HG03175 (cell line): ENCODE measurements at regions not wholly inside any gene's neighbourhood (a gene's known extent, or its start where the extent isn't known, plus 50 kb on each side); places are given as distances from the start of the nearest gene placed in this dataset.

Experiments used
- ATAC-seq: cut with Tn5 transposase; IDR thresholded peaks from one replicate; pipeline ENCODE4 v1.9.1; 2021; ENCODE audit warnings: mild to moderate bottlenecking, moderate library complexity; ENCODE audit not compliant: unreplicated experiment

DNA sequence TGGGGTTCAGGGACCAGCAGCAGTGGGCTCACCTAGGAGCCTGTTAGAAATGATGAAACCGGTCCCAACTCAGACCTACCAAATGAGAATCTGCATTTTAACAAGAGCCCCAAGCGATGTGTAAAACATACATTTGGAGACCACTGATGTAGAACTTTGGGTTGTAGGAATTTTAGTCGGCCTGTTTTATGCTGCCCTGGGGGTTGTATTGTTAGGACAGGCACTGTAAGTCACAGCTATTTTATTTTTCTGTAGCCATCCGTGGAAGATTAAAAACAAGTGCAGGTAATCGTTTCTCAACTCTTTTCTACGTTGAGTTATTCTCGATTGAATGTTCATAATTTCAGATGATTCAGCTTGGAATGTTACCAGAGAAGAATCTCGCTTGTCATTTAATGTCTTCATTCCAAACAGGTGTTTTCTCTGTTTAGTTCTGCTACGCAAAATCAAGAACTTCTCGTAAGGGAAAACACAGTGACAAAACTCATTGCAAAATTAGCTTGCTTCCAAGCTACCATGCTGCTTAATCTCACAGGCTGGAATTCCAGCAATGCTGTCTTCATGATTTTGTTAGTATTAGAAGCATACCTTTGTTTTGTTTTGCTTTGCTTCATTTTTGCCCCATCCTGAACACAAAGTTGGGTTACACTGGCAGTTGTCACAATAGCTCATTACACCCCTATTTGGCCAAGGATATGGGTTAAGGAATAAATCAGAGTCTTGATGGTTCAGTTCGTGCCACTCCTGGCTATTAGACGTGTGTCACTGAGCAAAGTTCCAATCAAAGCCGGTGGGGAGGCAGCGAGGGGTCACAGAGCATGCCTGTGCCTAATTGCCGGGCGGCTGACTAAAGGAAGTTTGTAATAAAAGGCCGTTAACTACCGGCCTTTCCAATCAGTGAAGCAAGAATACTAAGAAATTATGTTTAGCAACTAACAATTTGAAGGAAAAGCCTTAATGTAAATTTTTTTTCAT, 676.9 kb downstream of the GATA3 start:
- ATAC-seq, result no peak

DNA sequence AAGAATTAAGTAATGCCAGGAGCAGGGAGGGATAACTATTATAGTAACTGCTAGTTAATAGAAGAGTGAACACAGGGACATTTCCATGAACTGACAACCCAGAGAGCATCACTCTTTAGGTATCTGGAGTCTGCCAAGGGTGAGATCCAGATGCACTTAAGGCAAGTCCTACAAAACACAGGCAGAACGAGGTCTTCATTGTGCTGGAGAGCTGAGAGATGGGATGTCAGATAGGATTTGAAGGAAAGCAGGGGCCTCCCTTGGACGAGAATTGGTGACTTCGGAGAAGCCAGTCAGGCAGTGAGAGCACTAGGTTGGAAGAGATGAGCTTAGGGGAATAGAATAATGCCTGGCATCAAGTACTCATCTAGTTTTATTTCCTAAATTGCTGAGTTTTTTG, 684.5 kb downstream of the GATA3 start:
- no peak for ATAC-seq

DNA sequence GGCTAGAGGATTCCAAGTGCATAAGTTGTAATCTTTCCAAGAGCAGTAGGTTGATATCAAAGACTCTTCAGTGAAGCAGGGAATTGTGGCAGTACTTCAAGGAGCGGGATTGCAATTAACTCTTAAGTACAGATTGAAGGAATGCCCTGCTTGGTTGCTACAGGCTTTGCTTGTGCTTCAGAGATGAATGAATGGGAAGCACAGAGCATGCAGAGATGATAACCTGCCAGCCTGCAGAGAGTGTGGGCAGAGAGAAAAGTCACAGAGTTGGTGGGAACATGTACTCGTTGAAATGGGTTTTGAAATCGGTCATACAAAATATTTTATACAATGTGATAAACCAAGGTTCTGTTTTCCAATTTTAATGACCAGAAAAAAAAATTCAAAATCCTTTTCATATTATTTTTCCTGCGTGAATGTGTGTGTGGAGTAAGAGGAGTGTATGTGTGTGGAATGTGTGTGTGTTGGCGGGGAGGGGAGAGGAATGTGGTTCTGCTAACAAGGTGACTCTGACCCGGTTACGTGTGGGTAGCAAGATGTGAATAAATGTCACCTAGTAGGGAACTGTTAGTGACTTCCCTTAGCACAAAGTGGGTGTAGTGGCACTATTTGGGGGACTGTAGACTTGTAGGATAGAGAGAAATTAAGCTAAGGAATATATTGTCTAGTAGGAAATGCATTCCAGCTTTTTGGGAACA, 697.8 kb downstream of the GATA3 start:
- ATAC-seq, result no peak

DNA sequence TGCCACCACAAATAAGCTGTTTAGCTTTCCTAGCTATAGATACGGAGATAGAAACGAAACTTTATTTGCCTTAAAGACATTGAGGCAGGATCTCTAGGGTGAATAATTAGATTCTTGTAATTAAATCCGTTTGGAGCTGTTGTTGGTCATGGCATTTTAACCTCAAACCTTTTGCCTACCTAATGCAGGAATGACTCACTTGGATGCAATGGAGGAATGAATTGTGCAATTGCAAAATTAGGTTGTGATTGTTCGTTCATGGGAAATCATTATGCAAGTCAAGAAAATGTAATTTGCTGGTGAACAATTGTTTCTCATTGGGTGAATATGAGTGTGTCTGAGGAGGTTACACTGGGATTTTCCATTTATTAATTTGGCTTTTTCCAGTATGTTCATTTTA, 703.5 kb downstream of the GATA3 start:
- ATAC-seq, result no peak

DNA sequence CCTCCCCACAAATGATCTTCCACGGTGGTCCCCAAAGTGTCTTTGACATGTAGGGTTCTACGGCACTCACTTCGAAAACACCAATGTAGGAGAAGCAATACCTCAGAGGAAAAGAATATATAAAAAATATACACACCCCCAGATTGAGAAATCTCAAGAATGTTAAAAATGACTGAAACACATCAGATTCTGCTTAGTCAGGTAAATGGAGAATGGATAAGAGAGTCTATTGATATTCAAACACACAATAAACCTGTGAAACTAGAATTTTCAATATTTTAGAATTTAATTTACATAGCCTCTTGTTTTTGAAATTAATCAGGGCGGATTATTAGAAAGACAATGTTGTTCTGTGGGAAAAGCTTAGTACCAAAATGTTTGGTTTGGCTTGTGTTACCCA, 712.4 kb downstream of the GATA3 start:
- ATAC-seq, result no peak

DNA sequence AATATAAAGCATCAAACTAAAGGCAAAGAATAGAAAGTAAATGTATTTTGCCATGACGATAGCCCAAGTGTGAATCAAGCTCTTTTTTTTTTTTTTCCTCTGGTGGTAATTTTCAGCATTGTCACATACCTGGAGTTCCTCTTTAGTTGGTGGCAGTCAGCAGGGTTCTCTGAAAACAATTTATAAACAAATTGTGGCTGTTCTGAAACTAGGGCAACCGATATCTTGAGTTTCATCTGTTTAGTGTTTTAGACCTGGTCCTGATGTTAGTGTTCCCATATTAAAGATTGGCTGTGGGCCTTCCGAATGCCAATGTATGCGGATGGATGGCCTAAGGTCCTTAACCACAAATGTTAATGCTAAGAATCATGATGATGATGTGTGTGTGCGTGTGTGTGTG, 713.1 kb downstream of the GATA3 start:
- ATAC-seq, result no peak

DNA sequence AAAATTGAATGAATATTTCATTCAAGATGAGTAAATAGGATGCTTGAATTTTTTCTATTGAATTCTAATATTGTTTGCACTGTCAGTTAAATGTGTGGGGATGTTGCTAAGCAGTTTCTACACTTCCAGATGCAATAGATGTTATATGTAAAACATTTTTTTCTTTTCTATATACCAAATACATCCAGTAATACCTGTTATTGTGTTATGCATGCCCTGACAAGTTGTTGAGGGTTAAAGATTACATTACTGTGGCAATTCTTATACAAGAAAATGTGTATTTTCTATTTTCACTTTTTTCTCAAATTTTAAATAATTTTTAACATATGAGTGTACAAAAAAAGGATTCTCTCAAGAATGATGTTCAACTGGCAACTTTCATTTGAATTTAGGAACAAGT, 713.9 kb downstream of the GATA3 start:
- no peak for ATAC-seq

DNA sequence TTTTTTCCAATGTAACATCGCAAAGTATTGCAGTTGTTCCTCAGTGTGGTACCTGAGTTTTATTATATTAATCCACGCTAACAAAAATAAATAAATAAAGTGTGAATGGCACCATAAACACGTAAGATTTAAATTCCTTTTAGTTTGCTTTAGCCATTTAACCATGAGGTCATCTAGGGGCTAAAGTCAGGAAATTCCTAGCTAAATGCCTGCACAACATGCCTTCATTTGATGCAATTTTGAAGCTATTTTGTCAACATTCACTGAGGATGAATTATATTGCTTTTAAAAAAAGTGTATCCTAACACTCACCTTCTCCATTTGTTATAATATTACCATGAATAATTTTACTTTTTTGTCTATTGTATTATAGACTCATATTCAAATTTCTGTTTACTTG, 714.4 kb downstream of the GATA3 start:
- no peak for ATAC-seq

DNA sequence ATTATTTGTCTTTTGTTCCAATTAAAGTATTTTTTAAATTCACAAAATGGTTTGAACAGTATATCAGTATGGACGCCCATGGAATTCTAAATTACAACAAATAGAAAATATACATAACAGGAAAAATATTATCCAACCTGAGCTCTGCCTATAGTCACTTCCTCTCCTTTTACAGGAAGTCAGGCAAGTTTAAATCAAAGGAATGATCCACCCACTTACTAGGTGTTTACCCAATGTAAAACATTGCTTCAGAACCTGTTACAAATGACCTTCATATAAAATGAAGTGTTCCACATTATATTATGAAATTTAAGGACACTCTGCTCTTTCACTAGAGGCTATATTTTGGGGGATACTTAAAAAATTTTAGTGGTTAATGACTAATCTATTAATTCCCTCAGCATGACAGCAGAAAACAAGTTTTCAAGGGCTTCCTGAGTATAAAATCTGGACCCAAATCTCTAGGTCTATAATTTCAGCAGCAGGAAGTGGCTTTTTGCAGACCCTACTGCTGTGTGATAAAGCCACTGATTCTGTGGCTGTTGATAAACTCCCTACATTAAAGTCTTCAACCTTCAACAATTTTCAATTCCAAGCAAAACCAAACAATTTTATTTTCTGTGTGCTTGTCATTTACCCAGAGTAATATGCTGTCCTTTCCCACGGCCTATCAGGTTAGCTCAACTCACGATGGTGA, 722.6 kb downstream of the GATA3 start:
- ATAC-seq, result no peak

DNA sequence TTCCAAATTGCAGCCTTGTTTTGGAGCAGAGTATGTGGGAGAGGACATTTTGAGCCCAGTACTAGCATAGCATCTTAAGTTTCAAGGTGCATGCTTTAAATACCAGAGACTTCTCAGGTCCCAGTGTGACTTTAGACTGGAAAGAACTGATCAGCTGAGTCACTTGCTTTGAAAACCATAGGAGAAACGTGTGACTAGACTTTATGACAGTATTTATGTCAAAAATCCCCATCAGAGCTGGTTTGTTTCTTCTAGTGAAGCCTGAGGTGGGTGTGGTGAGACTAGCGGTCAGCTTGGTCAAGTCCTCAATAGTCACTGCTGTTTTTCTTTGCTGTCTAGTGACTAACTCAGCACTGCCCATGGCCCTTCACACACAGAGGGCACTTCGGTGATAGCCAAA, 724.2 kb downstream of the GATA3 start:
- ATAC-seq, result no peak

DNA sequence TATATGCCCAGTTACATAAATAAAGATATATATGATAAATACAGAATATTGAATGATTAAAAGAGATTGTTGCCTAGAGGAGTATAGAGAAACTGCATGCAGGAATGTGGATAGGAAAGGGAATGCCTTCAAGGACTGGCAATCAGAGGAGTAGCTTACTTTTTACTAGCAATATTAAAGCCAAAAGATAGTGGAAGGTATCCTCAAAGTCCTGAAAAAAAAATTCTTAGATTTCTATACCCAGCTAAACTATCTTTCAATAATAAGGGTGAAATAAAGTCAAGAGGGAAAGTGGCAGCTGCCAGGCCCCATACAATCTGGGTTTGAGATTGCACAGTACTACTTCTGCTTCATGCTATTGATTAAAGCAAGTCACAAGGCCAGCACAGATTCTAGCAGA, 733.2 kb downstream of the GATA3 start:
- no peak for ATAC-seq

DNA sequence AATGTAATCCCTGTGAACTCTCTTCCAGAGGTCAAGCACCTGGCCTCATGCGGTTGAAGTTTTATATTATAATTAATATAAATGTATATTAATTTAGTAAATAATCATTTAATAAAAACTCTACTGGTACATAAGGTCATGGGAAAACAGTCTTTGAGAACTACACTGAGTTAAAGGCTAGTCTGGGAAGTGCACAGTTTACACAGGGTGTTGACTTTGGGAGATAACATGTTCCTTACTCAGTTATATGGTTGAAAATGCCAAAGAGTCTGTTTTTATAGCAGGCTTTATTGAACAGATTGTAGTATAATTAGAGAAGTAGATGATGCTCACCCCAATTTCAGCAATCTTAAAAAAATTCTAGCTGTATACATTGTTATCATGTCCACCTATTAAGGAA, 735.9 kb downstream of the GATA3 start:
- no peak for ATAC-seq

DNA sequence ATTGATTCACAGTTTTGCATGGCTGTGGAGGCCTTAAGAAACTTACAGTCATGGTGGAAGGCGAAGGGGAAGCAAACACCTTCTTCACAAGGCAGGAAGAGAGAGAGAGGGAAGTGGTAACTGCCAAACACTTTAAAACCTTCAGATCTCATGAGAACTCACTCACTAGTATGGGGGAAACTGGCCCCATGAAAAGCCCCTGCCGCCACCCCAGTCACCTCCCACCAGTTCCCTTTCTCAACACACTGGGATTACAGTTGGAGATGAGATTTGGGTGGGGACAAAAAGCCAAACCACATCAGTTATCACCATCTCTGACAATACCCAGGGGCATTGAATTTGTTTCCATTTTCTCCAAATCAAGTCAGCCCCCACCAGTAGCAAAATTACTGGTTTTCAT, 740.4 kb downstream of the GATA3 start:
- ATAC-seq, result no peak

DNA sequence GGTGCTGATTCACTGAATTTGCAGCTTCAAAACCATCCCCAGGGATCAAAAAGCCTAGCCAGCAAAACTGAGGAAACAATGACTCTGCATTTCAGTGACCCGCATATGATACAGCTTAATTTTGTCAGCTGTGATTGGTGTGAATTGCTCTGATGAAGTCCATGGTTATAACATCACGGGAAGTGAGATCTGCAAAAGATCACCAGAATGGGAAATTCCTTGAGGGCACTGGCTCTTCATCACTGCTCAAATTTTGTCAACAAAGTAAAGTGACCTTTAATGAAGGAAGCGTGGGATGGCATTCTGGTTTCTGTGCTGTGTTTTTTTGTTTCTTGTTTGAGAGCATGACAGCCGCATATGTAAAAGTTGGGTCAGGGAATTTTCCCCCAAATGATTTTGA, 745.9 kb downstream of the GATA3 start:
- no peak for ATAC-seq

DNA sequence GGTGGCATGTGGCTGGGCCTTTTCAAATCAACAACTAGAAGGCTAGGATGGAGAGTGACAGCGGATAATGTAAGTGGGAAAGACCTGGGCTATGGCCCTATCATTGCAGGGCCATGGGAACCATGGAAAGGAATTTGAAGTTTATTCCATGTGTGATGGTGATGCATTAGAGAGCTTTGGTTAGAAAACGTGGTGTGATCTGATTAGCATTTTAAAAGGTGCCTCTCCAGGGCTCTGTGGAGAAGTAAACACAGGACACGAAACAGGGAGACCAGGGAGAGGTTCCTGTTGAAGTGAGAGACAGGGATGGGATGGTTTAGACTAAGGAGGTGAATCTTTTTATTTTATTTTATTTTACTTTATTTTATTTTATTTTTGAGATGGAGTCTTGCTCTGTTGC, 749.5 kb downstream of the GATA3 start:
- no peak for ATAC-seq

DNA sequence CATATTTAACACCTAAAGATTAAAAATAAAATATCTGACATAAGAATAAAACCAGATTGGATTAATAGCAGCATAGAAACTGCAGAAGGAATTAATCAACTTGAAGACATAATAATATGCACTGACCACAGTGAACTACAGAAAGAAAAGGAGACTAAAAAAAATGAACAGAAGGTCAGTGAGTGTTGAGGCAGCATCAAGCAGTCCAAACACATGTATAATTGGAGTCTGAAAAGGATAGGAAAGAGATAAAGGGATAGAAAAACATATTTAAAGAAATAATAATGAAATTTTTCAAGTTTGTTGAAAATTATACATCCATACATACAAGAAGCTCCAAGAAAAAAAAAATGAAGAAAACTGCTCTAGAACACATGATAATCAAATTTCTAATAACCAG, 756.2 kb downstream of the GATA3 start:
- ATAC-seq, result no peak

DNA sequence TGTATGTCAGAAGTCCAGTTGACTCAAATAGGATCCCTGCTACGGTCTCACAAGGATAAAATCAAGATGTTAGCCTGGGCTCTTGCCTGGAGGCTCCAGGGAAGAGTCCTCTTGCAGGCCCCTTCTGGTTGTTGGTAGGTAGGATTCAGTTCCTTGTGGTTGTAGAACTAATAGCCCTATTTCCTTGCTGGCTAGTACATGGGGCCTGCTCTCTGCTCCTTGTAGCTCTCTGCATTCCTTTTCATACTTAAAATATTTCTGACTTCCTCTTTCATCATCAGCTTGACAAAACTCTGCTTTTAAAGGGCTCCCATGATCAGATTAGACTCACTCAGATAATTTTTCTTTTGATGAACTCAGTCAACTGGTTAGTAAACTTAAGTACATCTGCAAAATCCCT, 756.7 kb downstream of the GATA3 start:
- no peak for ATAC-seq

DNA sequence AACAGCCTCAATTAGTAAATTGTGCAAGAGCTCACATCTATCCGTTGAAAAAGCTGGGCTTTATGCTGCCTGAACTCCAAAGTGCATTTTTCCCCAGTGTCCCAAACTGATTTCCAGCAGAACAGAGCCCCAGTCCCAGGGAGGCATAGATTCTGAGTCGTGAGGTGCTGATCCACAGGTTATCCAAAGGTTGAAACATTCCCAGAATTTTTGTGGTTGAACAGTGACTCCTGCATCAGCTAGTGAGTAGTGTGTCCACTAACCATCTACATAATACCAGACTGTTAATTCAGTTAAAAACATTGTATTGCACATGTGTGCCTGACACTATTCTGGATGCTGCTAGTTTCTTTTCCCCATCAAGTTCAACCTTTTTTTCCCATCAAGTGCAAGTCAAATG, 761.5 kb downstream of the GATA3 start:
- ATAC-seq, result no peak

DNA sequence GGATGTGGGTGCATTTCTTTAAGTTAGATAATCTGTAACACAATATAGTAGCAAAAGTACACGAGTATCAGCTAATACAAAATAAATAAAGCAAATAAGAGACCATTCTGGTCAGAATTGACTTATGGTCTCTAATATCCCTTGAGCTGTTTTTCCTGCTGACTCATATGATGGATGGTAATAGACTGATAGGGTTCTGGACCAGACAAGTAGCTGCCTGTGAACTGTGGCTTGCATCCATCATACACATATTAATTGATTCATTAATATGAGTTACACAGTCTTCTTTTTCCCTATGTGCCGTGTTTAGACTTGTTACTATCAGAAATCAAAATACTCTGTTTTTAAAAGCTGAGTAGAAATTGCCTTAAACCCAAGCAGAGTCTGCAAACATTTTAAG, 762.8 kb downstream of the GATA3 start:
- ATAC-seq, result no peak

DNA sequence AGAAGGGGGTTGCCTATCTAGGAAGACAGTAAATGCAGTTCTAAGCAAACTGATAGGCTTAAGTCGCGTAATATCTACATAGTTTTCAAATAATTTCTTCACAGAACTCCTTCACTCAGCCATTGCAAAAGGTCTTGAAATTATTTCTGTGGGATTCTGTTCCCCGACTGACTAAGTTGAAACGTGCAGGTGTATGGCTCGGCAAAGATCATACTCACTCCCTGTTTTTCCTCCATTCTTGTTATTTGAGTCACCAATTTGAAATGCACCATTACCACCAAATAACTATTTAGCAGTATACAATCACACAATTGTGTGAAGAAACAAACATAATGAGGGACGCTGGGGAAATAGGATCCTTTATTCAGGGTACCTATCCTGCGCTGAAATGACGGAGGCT, 771.1 kb downstream of the GATA3 start:
- ATAC-seq, result no peak

DNA sequence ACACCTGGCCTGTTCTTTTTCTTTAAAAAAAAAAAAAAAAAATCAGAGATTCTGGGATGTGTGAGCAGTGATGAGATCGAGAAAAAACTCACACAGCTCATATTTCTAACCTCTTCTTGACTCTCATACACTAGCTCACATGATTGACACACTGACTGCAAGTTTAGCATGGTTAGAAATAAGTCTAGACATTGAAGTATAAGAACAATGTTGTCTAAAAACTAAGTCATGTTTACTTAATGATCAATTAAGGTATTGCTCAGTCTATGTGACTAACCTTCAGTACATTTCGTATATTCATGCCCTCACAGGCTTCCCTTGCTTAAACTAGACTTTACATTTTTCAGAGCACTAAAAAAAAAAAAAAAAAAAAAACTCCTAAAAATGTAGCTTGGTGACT, 775.1 kb downstream of the GATA3 start:
- no peak for ATAC-seq

DNA sequence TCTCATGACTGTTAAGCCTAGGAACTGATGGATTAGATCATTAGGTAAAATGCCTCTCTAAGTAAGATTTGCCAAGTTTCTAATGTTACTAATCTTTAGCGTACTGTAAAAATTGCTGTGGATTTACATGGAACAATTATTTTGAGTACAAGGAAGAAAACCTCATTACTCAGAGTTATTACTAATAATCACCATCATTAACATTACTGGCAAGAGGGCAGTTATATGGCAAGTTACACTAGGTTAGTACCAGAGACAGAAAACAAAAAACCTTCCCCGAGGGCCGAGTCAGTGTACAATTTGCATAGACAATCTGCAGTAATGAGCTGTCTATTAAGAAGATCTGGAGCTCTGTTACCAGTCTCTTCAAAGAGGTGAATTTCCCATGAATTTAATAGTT, 775.6 kb downstream of the GATA3 start:
- ATAC-seq, result no peak
